ENCODE measurements at regions not wholly inside any gene's neighbourhood (a gene's known extent, or its start where the extent isn't known, plus 50 kb on each side); places are given as distances from the start of the nearest gene placed in this dataset.
"Not testable (repeated sequence)": the region's sequence is repeated elsewhere in the genome, so short reads cannot be mapped to it uniquely, and the experiment has no call there.

DNA sequence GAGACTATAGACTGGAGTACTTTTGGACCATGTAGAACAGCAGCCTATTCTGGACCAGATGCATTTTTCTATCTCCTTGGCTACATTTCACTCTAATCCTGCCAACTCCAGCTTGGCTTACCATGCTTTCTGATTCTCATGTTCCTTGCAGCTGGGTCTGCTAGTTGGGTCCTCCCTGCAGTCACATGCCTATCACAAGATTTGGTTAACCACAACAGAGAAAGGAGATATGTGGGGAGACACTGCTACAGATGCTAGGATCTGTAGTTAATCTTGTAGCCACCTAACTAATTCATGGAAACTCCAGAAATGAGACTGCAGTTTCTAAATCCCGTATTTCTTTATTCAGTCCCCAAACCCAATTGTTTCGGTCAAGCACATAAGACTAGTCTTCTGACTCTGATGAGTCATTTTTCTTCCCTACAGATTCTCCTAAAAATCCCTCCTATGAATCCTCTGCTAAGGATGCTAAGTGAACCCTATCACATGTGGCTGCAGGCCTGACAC is 410.6 kb downstream of the DAD1 start:
- no peak for DNase-seq (ENCODE audit: low read depth, low spot score)
- TF ChIP-seq CTCF (IDR thresholded peaks at IDR 0.05; ENCODE audit: insufficient read depth, low read length, missing control alignments): no peak
- no peak overlapping the region for H3K4me3 ChIP-seq (ENCODE audit: low read depth, low read length)
- ChIA-PET POLR2A (no interaction called here), CTCF (interaction anchor here (1.7 to 10.1 kb wide), 4 partner anchors 9 to 23 kb away, joined by 5 to 71 read pairs (median 8); no protein-coding TSS in a partner anchor)

- ChIA-PET POLR2A (no interaction called here), CTCF (interaction anchor here (0.9 to 10.1 kb wide), 4 partner anchors 9 to 24 kb away, joined by 3 to 71 read pairs (median 6); no protein-coding TSS in a partner anchor)
- H3K4me3 ChIP-seq (ENCODE audit: low read depth, low read length): no peak overlapping the region
- TF ChIP-seq CTCF (IDR thresholded peaks at IDR 0.05; ENCODE audit: insufficient read depth, low read length, missing control alignments): no peak
- no peak for DNase-seq (ENCODE audit: low read depth, low spot score)
Measured at GRCh38 chr14:22177870-22178269, 411.2 kb downstream of the DAD1 start.

- H3K4me3 ChIP-seq (ENCODE audit: low read depth, low read length): no peak overlapping the region
- CTCF ChIA-PET: interaction anchor here (1.3 to 10.1 kb wide), 4 partner anchors 8 to 25 kb away, joined by 4 to 71 read pairs (median 6); no protein-coding TSS in a partner anchor
- no peak for DNase-seq (ENCODE audit: low read depth, low spot score)
- TF ChIP-seq CTCF (IDR thresholded peaks at IDR 0.05; ENCODE audit: insufficient read depth, low read length, missing control alignments): no peak
- POLR2A ChIA-PET: no interaction called here
Measured at GRCh38 chr14:22176957-22177356, 412.1 kb downstream of the DAD1 start.

GRCh38 chr14:22175278-22175558 is 413.8 kb downstream of the DAD1 start:
- DNase-seq (ENCODE audit: low read depth, low spot score); POLR2A ChIA-PET; H3K4me3 ChIP-seq (ENCODE audit: low read depth, low read length): not testable (repeated sequence)
- CTCF ChIA-PET: interaction anchor here (1.0 to 2.2 kb wide), 2 partner anchors 12 to 26 kb away, joined by 3 to 7 read pairs; no protein-coding TSS in a partner anchor

DNA sequence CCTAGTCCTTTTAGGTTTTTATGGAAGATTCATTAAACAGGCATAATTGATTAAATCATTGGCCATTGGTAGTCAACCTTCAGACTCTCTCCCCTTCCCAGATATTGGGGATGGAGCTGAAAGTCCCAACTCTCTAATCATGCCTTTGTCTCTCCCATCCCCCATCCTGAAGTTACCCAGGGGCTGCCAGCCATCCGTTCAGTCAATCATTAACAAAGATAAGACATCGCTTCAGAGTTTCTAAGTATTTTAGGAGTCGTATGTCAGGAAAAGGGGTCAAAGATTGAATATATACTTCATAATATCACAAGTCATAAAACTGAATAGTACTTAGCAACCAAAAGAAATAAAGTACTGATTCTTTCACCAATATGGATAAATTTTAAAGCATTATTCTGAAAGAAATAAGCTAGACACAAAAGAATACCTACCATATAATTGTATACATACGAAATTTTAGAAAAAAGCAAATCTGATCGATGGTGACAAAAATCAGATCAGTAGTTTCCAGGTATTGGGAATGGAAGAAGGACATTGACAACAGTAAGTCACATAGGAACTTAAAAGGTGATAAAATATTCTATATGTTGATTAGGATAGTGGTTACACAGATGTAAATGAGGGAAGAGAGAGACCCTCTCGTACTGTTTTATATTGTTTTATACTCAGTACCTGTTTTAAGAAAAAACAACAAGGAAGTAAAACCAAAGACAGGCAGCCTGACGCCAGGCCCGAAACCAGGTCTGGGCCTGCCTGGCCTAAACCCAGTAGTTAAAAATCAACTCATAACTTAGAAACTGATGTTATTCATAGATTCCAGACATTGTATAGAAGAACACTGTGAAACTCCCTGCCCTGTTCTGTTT is 414.4 kb downstream of the DAD1 start:
- ChIA-PET CTCF (interaction anchor here (0.7 to 2.2 kb wide), 3 partner anchors 11 to 27 kb away, joined by 3 to 7 read pairs (median 3); no protein-coding TSS in a partner anchor), POLR2A (no interaction called here)
- no peak for DNase-seq (ENCODE audit: low read depth, low spot score)
- no peak for TF ChIP-seq CTCF (IDR thresholded peaks at IDR 0.05; ENCODE audit: insufficient read depth, low read length, missing control alignments)
- H3K4me3 ChIP-seq (ENCODE audit: low read depth, low read length): no peak overlapping the region

DNA sequence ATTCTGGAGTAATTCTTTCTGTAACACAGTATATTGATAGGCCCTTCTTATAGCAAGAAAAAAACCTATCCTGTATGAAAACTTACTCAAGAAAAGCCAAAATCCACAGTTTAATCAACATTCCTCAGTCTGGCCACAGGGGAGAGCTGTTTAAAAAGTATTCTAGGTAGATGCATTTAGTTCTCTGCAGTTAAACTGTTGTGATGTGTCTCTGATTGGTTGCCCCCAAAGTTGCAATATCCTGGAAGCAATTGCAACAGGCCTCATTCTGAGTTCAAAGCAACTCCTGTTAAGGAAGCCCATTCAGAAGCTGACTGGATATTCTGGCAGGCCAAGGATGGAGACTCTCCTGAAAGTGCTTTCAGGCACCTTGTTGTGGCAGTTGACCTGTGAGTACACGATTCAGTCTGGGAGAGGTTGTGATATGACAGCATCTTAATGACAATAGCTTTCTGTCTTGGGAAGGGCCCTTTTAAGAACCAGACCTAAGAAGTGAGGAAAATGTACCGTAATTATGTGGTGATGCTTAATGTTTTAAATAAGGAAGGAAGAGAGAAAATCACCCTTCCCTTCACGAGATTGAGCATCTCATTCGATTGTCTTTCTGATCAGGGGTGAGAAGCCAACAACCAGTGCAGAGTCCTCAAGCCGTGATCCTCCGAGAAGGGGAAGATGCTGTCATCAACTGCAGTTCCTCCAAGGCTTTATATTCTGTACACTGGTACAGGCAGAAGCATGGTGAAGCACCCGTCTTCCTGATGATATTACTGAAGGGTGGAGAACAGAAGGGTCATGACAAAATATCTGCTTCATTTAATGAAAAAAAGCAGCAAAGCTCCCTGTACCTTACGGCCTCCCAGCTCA is 420.7 kb downstream of the DAD1 start:
- DNase-seq (ENCODE audit: low read depth, low spot score): no peak
- TF ChIP-seq CTCF (IDR thresholded peaks at IDR 0.05; ENCODE audit: insufficient read depth, low read length, missing control alignments): no peak
- CTCF ChIA-PET: interaction anchor here (0.9 to 2.2 kb wide), 8 partner anchors 10 to 212 kb away, joined by 3 to 8 read pairs (median 5); no protein-coding TSS in a partner anchor
- no peak overlapping the region for H3K4me3 ChIP-seq (ENCODE audit: low read depth, low read length)
- POLR2A ChIA-PET: no interaction called here
